Nephron progenitor cell (in vitro differentiated cells): ENCODE measurements at regions not wholly inside any gene's neighbourhood (a gene's known extent, or its start where the extent isn't known, plus 50 kb on each side); places are given as distances from the start of the nearest gene placed in this dataset.

Experiments
- DNase-seq: peaks from one replicate; pipeline ENCODE4 v3.0.0; 2021
- H3K27ac Mint-ChIP-seq: 2 replicates; pipeline ENCODE4 v1.8.0; 2021; ENCODE audit warnings: mild to moderate bottlenecking, moderate library complexity, mixed read lengths
- H3K27me3 Mint-ChIP-seq: 2 replicates; pipeline ENCODE4 v1.8.0; 2021; ENCODE audit warnings: mild to moderate bottlenecking, low read depth, mixed read lengths; ENCODE audit not compliant: poor library complexity
- H3K36me3 Mint-ChIP-seq: 2 replicates; pipeline ENCODE4 v1.8.0; 2021; ENCODE audit warnings: low read depth, mixed read lengths
- H3K4me1 Mint-ChIP-seq: 2 replicates; pipeline ENCODE4 v1.8.0; 2021; ENCODE audit warnings: mixed read lengths
- H3K4me3 Mint-ChIP-seq: 2 replicates; pipeline ENCODE4 v1.8.0; 2021; ENCODE audit warnings: mild to moderate bottlenecking, moderate library complexity, mixed read lengths
- H3K9me3 Mint-ChIP-seq: 2 replicates; pipeline ENCODE4 v1.8.0; 2021; ENCODE audit warnings: mild to moderate bottlenecking, moderate library complexity, mixed read lengths
- TF ChIP-seq, protein P1 (sequence below): fragments of 200-600 bp; sonication (generic); IDR thresholded peaks from 2 replicates; pipeline ENCODE4 v1.5.0; 2021; ENCODE audit warnings: antibody characterized with exemption

DNA sequence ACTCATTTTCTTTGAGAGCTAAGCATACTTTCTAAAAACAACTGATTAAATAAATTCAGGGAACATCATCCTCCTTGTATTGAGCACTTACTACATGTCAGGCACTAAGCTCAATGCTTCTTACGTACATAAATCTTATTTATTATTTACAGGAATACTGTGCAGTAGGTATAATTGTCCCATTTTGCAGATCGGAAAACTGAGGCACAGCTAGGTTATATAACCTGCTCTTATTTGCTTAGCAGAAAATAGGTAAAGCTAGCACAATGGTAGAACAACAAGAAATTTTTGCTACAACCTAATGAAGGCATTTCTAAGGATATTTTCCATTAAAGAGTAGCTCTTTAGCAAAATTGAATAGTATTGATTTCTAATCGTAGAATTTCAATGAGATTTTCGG is 168.7 kb upstream of the KCNJ16 start:
- H3K4me1 Mint-ChIP-seq, result no peaks in the 10 kb centered on the region
- no peak for DNase-seq
- peaks cover 6% of the 10 kb centered on the region for H3K9me3 Mint-ChIP-seq
- H3K4me3 Mint-ChIP-seq, result no peak overlapping the region
- TF ChIP-seq, protein P1, sequence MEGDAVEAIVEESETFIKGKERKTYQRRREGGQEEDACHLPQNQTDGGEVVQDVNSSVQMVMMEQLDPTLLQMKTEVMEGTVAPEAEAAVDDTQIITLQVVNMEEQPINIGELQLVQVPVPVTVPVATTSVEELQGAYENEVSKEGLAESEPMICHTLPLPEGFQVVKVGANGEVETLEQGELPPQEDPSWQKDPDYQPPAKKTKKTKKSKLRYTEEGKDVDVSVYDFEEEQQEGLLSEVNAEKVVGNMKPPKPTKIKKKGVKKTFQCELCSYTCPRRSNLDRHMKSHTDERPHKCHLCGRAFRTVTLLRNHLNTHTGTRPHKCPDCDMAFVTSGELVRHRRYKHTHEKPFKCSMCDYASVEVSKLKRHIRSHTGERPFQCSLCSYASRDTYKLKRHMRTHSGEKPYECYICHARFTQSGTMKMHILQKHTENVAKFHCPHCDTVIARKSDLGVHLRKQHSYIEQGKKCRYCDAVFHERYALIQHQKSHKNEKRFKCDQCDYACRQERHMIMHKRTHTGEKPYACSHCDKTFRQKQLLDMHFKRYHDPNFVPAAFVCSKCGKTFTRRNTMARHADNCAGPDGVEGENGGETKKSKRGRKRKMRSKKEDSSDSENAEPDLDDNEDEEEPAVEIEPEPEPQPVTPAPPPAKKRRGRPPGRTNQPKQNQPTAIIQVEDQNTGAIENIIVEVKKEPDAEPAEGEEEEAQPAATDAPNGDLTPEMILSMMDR, result no peak
- peaks cover 4% of the 10 kb centered on the region for H3K27me3 Mint-ChIP-seq
- no peaks in the 10 kb centered on the region for H3K36me3 Mint-ChIP-seq
- H3K27ac Mint-ChIP-seq, result no peak overlapping the region

DNA sequence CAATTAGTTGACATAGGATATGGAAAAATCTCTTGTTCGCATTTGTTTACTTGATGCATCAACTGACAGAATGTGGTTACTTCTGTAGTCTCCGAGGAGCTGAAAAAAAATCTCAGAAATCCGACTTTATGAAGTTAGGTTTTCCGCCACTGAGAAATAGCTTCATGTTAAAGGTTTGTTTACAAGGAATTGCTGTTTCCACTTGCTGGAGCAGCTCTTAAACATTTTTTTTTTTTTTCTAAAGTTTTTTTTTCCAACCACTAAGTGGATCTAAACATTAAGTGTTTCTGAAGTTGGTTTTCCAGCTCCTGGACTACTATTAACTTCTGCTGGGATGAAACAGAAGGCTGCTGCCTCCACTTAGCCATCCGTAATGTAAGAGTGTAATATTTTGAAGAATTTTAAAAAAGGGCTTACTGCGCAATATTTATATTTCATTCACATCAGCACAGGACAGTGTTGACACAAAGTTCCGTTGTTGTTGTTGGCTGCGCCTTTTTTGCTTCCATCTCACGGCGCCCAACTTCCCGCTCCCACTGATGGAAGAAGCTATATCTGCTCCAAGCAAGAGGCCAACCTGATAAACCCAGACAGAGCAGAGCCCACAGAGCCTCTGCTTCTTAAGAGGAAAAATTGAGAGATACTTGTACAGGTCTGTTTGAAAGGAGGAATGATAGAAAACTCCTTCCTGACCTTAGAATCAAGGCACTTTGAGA is 167.7 kb upstream of the KCNJ16 start:
- Mint-ChIP-seq H3K4me1 (no peaks in the 10 kb centered on the region), H3K27ac (no peak overlapping the region), H3K4me3 (no peak overlapping the region), H3K36me3 (no peaks in the 10 kb centered on the region), H3K9me3 (peaks cover 6% of the 10 kb centered on the region), H3K27me3 (peaks cover 4% of the 10 kb centered on the region)
- DNase-seq, result no peak
- TF ChIP-seq, protein P1, result no peak

DNA sequence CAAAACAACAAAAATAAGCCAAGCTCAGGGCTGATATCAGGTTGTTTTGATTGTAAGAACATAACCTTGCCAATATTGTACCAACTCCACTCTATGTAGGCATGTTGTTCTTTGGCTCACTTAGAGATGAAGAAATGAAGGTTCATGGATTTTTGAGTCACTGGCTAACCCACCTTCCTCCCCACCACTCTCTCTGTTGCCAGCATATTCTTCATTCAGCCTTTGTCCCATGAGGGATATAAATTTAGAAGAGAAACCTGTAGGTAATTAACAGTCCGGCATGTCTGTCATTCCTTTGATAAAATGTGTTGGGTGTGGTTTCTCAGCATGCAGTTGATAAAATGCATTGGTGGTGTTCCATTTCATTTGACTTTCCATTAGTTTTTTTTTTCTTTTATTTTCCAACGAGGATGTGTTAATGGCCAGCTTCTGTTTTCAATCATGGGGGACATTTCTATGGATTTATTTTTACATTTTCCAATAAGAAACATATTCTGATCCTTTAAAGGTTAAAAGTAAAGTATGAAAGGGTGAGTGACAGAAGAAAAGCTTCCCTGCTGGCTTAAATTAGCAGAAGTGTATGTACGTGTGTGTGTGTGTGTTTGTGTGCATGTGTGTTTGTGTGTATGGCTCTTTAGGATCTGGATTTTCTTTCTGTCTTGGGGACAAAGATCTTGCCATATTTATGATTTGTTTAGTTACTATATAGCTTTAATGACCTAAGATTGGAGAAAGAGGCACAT is 166.2 kb upstream of the KCNJ16 start:
- H3K9me3 Mint-ChIP-seq, result peaks cover 6% of the 10 kb centered on the region
- H3K4me1 Mint-ChIP-seq, result no peaks in the 10 kb centered on the region
- H3K4me3 Mint-ChIP-seq, result no peak overlapping the region
- peaks cover 6% of the 10 kb centered on the region for H3K27me3 Mint-ChIP-seq
- H3K27ac Mint-ChIP-seq, result no peak overlapping the region
- H3K36me3 Mint-ChIP-seq, result no peaks in the 10 kb centered on the region
- TF ChIP-seq, protein P1, result no peak
- no peak for DNase-seq

DNA sequence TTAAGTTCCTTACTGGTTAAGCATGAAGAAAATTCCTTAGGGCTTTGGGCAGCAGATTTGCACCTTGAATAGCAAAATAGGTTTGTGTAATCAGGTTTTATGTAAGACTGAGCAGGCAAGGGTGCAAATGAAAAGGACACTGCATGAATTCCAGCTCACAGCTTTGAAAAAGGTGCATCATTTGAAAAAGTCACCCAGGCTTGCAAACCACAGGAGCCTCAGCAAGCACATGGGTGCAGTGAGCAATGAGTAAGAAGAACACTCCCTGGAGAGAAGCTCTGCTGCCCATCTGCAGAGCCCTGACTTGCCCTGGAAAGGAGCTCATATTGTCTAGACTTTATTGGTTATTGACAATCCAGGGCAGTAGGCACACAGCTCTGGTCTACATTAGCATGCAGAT is 165.6 kb upstream of the KCNJ16 start:
- Mint-ChIP-seq H3K27ac (no peak overlapping the region), H3K9me3 (peaks cover 6% of the 10 kb centered on the region), H3K27me3 (peaks cover 7% of the 10 kb centered on the region), H3K36me3 (no peaks in the 10 kb centered on the region), H3K4me1 (peaks cover 4% of the 10 kb centered on the region), H3K4me3 (no peak overlapping the region)
- TF ChIP-seq, protein P1, result no peak
- DNase-seq, result no peak

DNA sequence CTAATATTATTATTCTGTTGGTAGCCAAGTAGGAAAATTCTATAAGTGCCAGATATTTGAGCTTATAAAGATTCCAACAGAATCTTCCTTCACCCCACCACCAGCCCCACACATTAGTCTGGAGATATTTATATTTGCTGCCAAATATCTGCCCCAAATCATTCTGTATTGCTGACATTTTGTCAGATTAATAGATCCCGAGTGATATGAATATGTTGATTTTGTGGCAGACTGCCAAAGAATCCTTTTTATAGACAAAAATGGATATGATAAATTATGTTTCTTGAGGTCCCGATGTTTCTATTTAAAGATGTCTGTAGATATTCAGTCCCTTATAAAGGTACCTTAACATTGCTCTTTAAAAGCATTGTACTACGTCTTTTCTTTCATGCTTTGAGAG is 162.2 kb upstream of the KCNJ16 start:
- DNase-seq, result no peak
- Mint-ChIP-seq H3K9me3 (peaks cover 6% of the 10 kb centered on the region), H3K36me3 (no peaks in the 10 kb centered on the region), H3K4me1 (peaks cover 11% of the 10 kb centered on the region), H3K4me3 (no peak overlapping the region), H3K27ac (no peak overlapping the region), H3K27me3 (peaks cover 7% of the 10 kb centered on the region)
- TF ChIP-seq, protein P1, result no peak
